ENCODE measurements at regions not wholly inside any gene's neighbourhood (a gene's known extent, or its start where the extent isn't known, plus 50 kb on each side); places are given as distances from the start of the nearest gene placed in this dataset.
"Not testable (repeated sequence)": the region's sequence is repeated elsewhere in the genome, so short reads cannot be mapped to it uniquely, and the experiment has no call there.

- no peak for DNase-seq
- Histone ChIP-seq H3K27ac (no peak overlapping the region), H3K4me3 (no peak overlapping the region), H3K9me3 (no peaks in the 10 kb centered on the region), H3K27me3 (no peaks in the 10 kb centered on the region), H3K4me1 (no peaks in the 10 kb centered on the region), H3K36me3 (no peaks in the 10 kb centered on the region)
- TF ChIP-seq CTCF (IDR thresholded peaks at IDR 0.05) (no peak), POLR2A (IDR thresholded peaks at IDR 0.05) (no peak)
These were observed 1256.6 kb upstream of the B3GALT2 start for GRCh38 chr1:194442901-194443575.

GRCh38 chr1:194437135-194437534 lies 1250.7 kb upstream of the B3GALT2 start:
- H3K4me3 ChIP-seq: no peak overlapping the region
- H3K27ac ChIP-seq: no peak overlapping the region
- no peaks in the 10 kb centered on the region for H3K9me3 ChIP-seq
- DNase-seq: no peak
- no peak for TF ChIP-seq CTCF (IDR thresholded peaks at IDR 0.05)
- no peak for TF ChIP-seq POLR2A (IDR thresholded peaks at IDR 0.05)
- no peaks in the 10 kb centered on the region for H3K36me3 ChIP-seq
- no peaks in the 10 kb centered on the region for H3K27me3 ChIP-seq
- no peaks in the 10 kb centered on the region for H3K4me1 ChIP-seq

GRCh38 chr1:194431121-194431520 lies 1244.7 kb upstream of the B3GALT2 start:
- no peak for DNase-seq
- H3K27ac ChIP-seq: no peak overlapping the region
- no peaks in the 10 kb centered on the region for H3K9me3 ChIP-seq
- TF ChIP-seq POLR2A (IDR thresholded peaks at IDR 0.05) (no peak), CTCF (IDR thresholded peaks at IDR 0.05) (no peak)
- no peaks in the 10 kb centered on the region for H3K4me1 ChIP-seq
- H3K4me3 ChIP-seq: no peak overlapping the region
- no peaks in the 10 kb centered on the region for H3K27me3 ChIP-seq
- no peaks in the 10 kb centered on the region for H3K36me3 ChIP-seq

DNA sequence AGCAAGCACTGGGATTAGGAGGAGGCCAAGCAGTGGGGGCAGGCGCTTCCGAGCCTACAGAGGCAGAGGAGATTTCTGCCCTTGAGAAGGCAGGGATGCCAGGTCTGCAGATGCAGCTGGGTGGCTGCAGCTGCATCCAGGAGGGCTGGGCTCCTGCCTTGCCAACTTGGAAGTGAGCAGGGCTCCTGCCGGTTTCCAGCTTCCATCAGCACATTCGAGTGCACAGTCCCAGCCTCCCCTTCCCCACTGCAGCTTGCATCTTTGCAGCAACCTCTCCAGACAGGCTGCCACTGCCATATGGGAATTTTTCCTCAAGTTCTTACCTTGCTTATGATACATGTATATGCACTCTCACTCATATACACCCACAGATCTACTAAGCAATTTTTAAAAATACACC lies 1234.3 kb upstream of the B3GALT2 start:
- no peak for DNase-seq
- TF ChIP-seq CTCF (IDR thresholded peaks at IDR 0.05): no peak
- Histone ChIP-seq H3K27me3 (no peaks in the 10 kb centered on the region), H3K9me3 (no peaks in the 10 kb centered on the region), H3K4me3 (no peak overlapping the region), H3K36me3 (no peaks in the 10 kb centered on the region), H3K4me1 (no peaks in the 10 kb centered on the region), H3K27ac (no peak overlapping the region)

DNA sequence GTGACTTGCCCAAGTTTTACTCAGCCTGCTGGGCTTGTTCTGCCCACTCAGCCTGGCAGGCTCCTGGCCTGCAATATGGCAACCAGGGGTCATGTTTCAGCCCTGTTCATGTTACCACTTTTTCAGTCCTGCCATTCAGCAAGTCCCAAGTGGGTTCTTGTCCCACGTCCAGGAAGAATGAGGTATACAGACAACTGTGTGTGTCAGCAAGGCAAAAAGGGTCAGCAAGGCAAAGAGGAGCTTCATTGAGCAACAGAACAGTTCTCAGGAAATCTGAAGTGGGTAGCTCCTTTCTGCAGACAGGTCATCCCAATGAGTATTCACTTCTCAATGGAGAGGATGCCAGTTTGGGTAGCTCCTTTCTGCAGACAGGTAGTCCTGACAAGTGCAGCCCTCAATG lies 1233.3 kb upstream of the B3GALT2 start:
- no peak for DNase-seq
- H3K9me3 ChIP-seq: no peaks in the 10 kb centered on the region
- H3K27ac ChIP-seq: no peak overlapping the region
- no peaks in the 10 kb centered on the region for H3K36me3 ChIP-seq
- no peaks in the 10 kb centered on the region for H3K27me3 ChIP-seq
- H3K4me3 ChIP-seq: no peak overlapping the region
- H3K4me1 ChIP-seq: no peaks in the 10 kb centered on the region
- TF ChIP-seq CTCF (IDR thresholded peaks at IDR 0.05): no peak
- TF ChIP-seq POLR2A (IDR thresholded peaks at IDR 0.05): no peak

- Histone ChIP-seq H3K9me3 (no peaks in the 10 kb centered on the region), H3K36me3 (no peaks in the 10 kb centered on the region), H3K27ac (no peak overlapping the region), H3K4me1 (no peaks in the 10 kb centered on the region), H3K4me3 (no peak overlapping the region), H3K27me3 (no peaks in the 10 kb centered on the region)
- TF ChIP-seq POLR2A (IDR thresholded peaks at IDR 0.05) (no peak), CTCF (IDR thresholded peaks at IDR 0.05) (no peak)
- no peak for DNase-seq
These were observed 1224.3 kb upstream of the B3GALT2 start for GRCh38 chr1:194410756-194411155.

DNA sequence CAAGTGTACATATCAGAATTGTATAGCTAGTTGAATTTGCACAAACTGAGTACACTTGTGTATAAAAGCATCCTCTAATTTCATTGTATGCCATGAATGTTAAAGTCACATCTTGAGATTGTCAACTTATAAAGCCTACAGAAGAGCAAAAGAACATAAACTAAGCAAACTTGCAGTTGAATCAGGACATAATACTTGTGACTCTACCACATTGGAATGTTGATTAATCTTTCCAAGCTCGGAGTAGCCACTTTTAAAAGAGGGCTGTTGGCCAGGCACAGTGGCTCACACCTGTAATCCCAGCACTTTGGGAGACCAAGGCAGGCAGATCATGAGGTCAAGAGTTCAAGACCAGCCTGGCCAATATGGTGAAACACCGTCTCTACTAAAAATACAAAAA lies 1220.8 kb upstream of the B3GALT2 start:
- H3K4me1 ChIP-seq, H3K27ac ChIP-seq, H3K4me3 ChIP-seq, H3K36me3 ChIP-seq, H3K27me3 ChIP-seq, H3K9me3 ChIP-seq, DNase-seq: not testable (repeated sequence)
